ENCODE measurements at regions not wholly inside any gene's neighbourhood (a gene's known extent, or its start where the extent isn't known, plus 50 kb on each side); places are given as distances from the start of the nearest gene placed in this dataset.

- no peaks in the 10 kb centered on the region for H3K9me3 ChIP-seq (ENCODE audit: control insufficient read depth, low read length)
- H3K27me3 ChIP-seq (ENCODE audit: control insufficient read depth, insufficient read depth, low read length, poor library complexity, severe bottlenecking): no peaks in the 10 kb centered on the region
- H3K4me3 ChIP-seq (ENCODE audit: insufficient read depth, low read depth, low read length): no peak overlapping the region
- WGBS, 2 experiments: 93% methylated on average over 8 of the region's 8 CpGs
- no peaks in the 10 kb centered on the region for H3K4me1 ChIP-seq (ENCODE audit: control insufficient read depth, insufficient read depth, low read length)
- H3K27ac ChIP-seq (ENCODE audit: insufficient read depth, low read depth, low read length, poor library complexity, severe bottlenecking): no peak overlapping the region
- H3K36me3 ChIP-seq (ENCODE audit: control insufficient read depth, insufficient read depth, low read length): no peaks in the 10 kb centered on the region
These were observed 307.0 kb upstream of the PROX1 start for GRCh38 chr1:213680677-213681325.

DNA sequence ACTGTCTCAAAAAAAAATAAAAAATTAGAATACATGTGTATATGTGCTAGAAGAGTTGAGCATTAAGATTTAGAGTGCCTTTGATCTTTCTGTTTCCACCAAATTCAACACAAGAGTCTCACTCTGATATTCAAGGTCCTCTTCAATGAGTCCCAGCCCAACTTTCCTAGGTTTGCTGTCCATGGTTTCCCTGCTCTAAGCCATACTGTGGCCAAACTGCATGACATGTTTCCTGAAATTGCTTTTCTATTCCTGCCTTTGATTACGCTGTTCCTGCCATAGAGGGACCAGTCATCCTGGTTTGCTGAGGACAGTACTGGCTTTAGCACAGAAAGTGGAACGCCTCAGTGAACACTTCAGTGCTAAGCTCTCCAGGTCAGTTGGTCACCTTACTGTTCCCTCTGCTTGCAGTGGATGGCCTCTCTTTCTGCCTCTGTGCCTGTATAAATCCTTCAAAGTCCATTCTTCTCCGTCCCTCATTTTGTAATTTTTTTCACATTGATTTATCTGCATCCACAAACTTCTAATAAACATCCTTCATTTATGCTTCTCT lies 305.9 kb upstream of the PROX1 start:
- Histone ChIP-seq H3K27me3 (ENCODE audit: control insufficient read depth, insufficient read depth, low read length, poor library complexity, severe bottlenecking) (no peaks in the 10 kb centered on the region), H3K9me3 (ENCODE audit: control insufficient read depth, low read length) (no peaks in the 10 kb centered on the region), H3K4me3 (ENCODE audit: insufficient read depth, low read depth, low read length) (no peak overlapping the region), H3K4me1 (ENCODE audit: control insufficient read depth, insufficient read depth, low read length) (no peaks in the 10 kb centered on the region), H3K36me3 (ENCODE audit: control insufficient read depth, insufficient read depth, low read length) (no peaks in the 10 kb centered on the region), H3K27ac (ENCODE audit: insufficient read depth, low read depth, low read length, poor library complexity, severe bottlenecking) (no peak overlapping the region)
- 90 to 94% methylated on average over 3 of the region's 3 CpGs for WGBS, 2 experiments

DNA sequence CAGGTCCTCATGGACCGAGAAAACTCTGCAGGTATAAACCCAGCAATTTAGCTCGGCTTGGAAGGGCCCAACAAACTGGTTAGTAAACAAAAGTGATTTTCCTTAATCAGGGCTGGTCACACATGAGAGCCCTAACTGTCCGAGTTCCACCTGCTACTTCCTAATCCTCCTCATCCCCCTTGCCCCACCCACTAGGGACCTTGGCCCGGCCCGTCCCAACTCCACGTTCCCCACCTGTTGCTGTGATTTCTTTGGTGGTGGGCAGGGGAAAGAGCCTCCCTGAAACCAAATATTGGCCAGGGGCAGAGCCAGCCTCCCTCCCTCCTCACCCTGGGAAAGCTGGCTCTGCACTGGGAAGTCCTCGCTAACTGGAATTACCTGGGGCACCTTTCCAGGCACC lies 304.2 kb upstream of the PROX1 start:
- Histone ChIP-seq H3K9me3 (ENCODE audit: control insufficient read depth, low read length) (no peaks in the 10 kb centered on the region), H3K4me3 (ENCODE audit: insufficient read depth, low read depth, low read length) (no peak overlapping the region), H3K36me3 (ENCODE audit: control insufficient read depth, insufficient read depth, low read length) (no peaks in the 10 kb centered on the region), H3K4me1 (ENCODE audit: control insufficient read depth, insufficient read depth, low read length) (no peaks in the 10 kb centered on the region), H3K27me3 (ENCODE audit: control insufficient read depth, insufficient read depth, low read length, poor library complexity, severe bottlenecking) (no peaks in the 10 kb centered on the region), H3K27ac (ENCODE audit: insufficient read depth, low read depth, low read length, poor library complexity, severe bottlenecking) (no peak overlapping the region)
- 86 to 87% methylated on average over 7 of the region's 7 CpGs for WGBS, 2 experiments

- Histone ChIP-seq H3K4me3 (ENCODE audit: insufficient read depth, low read depth, low read length) (no peak overlapping the region), H3K9me3 (ENCODE audit: control insufficient read depth, low read length) (no peaks in the 10 kb centered on the region), H3K4me1 (ENCODE audit: control insufficient read depth, insufficient read depth, low read length) (peaks cover 5% of the 10 kb centered on the region), H3K27me3 (ENCODE audit: control insufficient read depth, insufficient read depth, low read length, poor library complexity, severe bottlenecking) (no peaks in the 10 kb centered on the region), H3K27ac (ENCODE audit: insufficient read depth, low read depth, low read length, poor library complexity, severe bottlenecking) (no peak overlapping the region), H3K36me3 (ENCODE audit: control insufficient read depth, insufficient read depth, low read length) (no peaks in the 10 kb centered on the region)
- WGBS, 2 experiments: 93% methylated on average over 3 of the region's 3 CpGs
These were observed 303.3 kb upstream of the PROX1 start for GRCh38 chr1:213684454-213684853.

DNA sequence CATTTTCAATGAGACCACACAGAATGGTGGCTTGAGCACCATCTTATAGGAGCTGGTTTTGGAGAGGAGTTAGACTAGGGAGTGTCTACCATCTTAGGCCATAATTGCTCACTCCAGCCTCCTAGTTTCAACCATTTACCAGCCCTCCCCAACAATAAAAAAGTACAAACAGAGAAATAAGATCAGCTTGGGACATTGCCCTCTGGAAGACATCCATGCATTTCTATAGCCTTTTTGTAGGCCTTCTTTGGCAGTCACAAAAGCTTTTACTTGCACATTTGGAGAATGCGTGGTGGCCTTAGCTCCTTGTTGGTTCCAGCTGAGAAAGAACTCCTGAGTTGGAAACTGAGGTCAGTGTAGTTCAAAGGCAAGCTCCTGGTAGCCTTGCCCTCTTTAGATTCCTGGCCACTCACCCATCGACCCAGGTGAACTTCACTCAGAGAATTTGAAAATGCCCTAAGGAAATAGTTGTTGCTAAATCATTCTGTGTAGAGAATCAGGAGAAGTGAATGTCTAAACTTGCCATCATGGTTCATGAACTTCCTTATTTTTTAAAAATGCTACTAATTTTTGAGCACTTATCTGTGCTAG lies 301.7 kb upstream of the PROX1 start:
- 87 to 96% methylated on average over 2 of the region's 2 CpGs for WGBS, 2 experiments
- H3K27ac ChIP-seq (ENCODE audit: insufficient read depth, low read depth, low read length, poor library complexity, severe bottlenecking): no peak overlapping the region

GRCh38 chr1:213686983-213687382 lies 300.8 kb upstream of the PROX1 start:
- WGBS, 2 experiments: 96 to 98% methylated on average over 3 of the region's 3 CpGs
- H3K4me3 ChIP-seq (ENCODE audit: insufficient read depth, low read depth, low read length): no peak overlapping the region
- no peak overlapping the region for H3K27ac ChIP-seq (ENCODE audit: insufficient read depth, low read depth, low read length, poor library complexity, severe bottlenecking)
- no peaks in the 10 kb centered on the region for H3K36me3 ChIP-seq (ENCODE audit: control insufficient read depth, insufficient read depth, low read length)
- H3K4me1 ChIP-seq (ENCODE audit: control insufficient read depth, insufficient read depth, low read length): peaks cover 5% of the 10 kb centered on the region
- no peaks in the 10 kb centered on the region for H3K9me3 ChIP-seq (ENCODE audit: control insufficient read depth, low read length)
- H3K27me3 ChIP-seq (ENCODE audit: control insufficient read depth, insufficient read depth, low read length, poor library complexity, severe bottlenecking): no peaks in the 10 kb centered on the region

More for the DNA sequence above, 301.7 kb upstream of the PROX1 start:
- Histone ChIP-seq H3K27me3 (ENCODE audit: control insufficient read depth, insufficient read depth, low read length, poor library complexity, severe bottlenecking) (no peaks in the 10 kb centered on the region), H3K36me3 (ENCODE audit: control insufficient read depth, insufficient read depth, low read length) (no peaks in the 10 kb centered on the region), H3K4me3 (ENCODE audit: insufficient read depth, low read depth, low read length) (no peak overlapping the region), H3K4me1 (ENCODE audit: control insufficient read depth, insufficient read depth, low read length) (peaks cover 5% of the 10 kb centered on the region), H3K9me3 (ENCODE audit: control insufficient read depth, low read length) (no peaks in the 10 kb centered on the region)

DNA sequence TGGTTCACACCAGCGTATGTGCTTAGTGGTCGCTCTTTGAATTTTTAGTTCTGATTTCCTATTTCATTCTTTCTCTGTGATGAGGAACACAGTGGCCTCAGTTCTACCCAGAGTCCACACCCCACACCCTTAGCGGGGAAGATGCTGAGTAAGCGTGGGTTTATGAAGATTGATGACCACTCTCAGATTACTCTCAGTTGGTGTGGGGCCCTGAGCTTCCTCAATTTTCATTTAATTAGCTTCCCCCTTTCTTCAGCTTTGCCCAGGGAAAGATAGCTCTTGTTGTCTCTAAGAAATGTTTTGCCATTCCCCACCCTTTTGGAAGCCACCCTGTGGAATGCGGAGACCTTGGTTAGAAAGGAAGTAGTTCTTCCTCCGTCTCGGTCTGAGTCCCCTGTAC lies 299.9 kb upstream of the PROX1 start:
- H3K9me3 ChIP-seq (ENCODE audit: control insufficient read depth, low read length): no peaks in the 10 kb centered on the region
- H3K27ac ChIP-seq (ENCODE audit: insufficient read depth, low read depth, low read length, poor library complexity, severe bottlenecking): no peak overlapping the region
- H3K36me3 ChIP-seq (ENCODE audit: control insufficient read depth, insufficient read depth, low read length): no peaks in the 10 kb centered on the region
- peaks cover 5% of the 10 kb centered on the region for H3K4me1 ChIP-seq (ENCODE audit: control insufficient read depth, insufficient read depth, low read length)
- no peaks in the 10 kb centered on the region for H3K27me3 ChIP-seq (ENCODE audit: control insufficient read depth, insufficient read depth, low read length, poor library complexity, severe bottlenecking)
- WGBS, 2 experiments: 78 to 79% methylated on average over 7 of the region's 7 CpGs
- no peak overlapping the region for H3K4me3 ChIP-seq (ENCODE audit: insufficient read depth, low read depth, low read length)

GRCh38 chr1:213688655-213689054 lies 299.1 kb upstream of the PROX1 start:
- Histone ChIP-seq H3K27me3 (ENCODE audit: control insufficient read depth, insufficient read depth, low read length, poor library complexity, severe bottlenecking) (no peaks in the 10 kb centered on the region), H3K4me1 (ENCODE audit: control insufficient read depth, insufficient read depth, low read length) (peaks cover 5% of the 10 kb centered on the region)
- 80 to 100% methylated on average over 1 to 2 of the region's 2 CpGs for WGBS, 2 experiments

DNA sequence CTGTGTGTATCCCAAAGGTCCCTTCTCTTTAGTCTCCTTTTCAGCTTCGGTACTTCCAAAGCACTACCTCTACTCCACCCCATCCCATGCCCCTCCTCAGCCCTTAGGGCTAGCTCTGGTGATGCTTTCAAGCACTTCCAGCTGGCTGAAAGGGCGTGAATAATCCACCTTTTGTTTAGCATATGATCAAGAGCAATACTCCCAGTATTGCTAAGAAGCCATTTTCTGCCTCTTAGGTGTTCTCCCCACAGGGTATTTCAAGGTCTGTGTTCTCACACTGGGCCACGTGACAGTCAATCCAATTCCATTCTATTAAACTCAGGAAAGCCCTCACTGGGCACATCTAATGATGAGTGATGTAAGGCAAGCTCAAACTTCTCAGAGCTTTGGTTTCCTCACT lies 298.5 kb upstream of the PROX1 start:
- no peak overlapping the region for H3K4me3 ChIP-seq (ENCODE audit: insufficient read depth, low read depth, low read length)
- H3K27ac ChIP-seq (ENCODE audit: insufficient read depth, low read depth, low read length, poor library complexity, severe bottlenecking): no peak overlapping the region
- WGBS, 2 experiments: 73 to 82% methylated on average over 3 of the region's 3 CpGs
- no peaks in the 10 kb centered on the region for H3K9me3 ChIP-seq (ENCODE audit: control insufficient read depth, low read length)
- H3K36me3 ChIP-seq (ENCODE audit: control insufficient read depth, insufficient read depth, low read length): no peaks in the 10 kb centered on the region
- no peaks in the 10 kb centered on the region for H3K27me3 ChIP-seq (ENCODE audit: control insufficient read depth, insufficient read depth, low read length, poor library complexity, severe bottlenecking)
- H3K4me1 ChIP-seq (ENCODE audit: control insufficient read depth, insufficient read depth, low read length): peaks cover 5% of the 10 kb centered on the region

More at GRCh38 chr1:213688655-213689054, 299.1 kb upstream of the PROX1 start:
- no peak overlapping the region for H3K4me3 ChIP-seq (ENCODE audit: insufficient read depth, low read depth, low read length)
- H3K36me3 ChIP-seq (ENCODE audit: control insufficient read depth, insufficient read depth, low read length): no peaks in the 10 kb centered on the region
- no peaks in the 10 kb centered on the region for H3K9me3 ChIP-seq (ENCODE audit: control insufficient read depth, low read length)
- H3K27ac ChIP-seq (ENCODE audit: insufficient read depth, low read depth, low read length, poor library complexity, severe bottlenecking): no peak overlapping the region

DNA sequence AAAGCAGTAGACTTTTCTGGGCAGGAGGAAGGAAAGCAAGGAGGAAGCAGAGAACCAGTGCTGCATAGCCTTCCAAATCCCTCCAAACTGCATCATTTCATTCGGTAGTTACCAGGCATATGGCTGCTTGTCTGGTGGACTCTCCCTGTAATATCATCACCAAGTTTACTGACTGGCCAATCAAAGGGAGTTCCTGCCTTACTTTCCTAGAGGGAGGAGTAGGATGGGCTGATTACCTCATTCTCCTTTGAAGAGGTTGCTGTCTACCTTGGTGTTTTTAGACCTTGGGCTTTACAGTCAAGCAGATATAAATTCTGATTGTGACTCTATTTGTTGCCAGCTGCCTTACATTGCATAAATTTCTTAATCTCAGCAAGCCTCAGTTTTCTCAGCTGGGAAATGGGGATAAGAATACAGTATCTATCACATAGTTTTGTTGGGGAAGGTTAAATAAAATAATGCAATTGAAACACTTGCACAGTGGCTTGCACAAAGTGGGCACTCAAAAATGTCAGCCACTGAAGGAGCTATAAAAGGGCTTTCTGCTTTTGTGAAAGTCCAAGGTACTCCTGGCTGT lies 297.3 kb upstream of the PROX1 start:
- Histone ChIP-seq H3K36me3 (ENCODE audit: control insufficient read depth, insufficient read depth, low read length) (no peaks in the 10 kb centered on the region), H3K9me3 (ENCODE audit: control insufficient read depth, low read length) (no peaks in the 10 kb centered on the region), H3K27me3 (ENCODE audit: control insufficient read depth, insufficient read depth, low read length, poor library complexity, severe bottlenecking) (no peaks in the 10 kb centered on the region), H3K27ac (ENCODE audit: insufficient read depth, low read depth, low read length, poor library complexity, severe bottlenecking) (no peak overlapping the region), H3K4me3 (ENCODE audit: insufficient read depth, low read depth, low read length) (no peak overlapping the region), H3K4me1 (ENCODE audit: control insufficient read depth, insufficient read depth, low read length) (peaks cover 5% of the 10 kb centered on the region)
- WGBS, 2 experiments: 38 to 70% methylated on average over 1 of the region's 1 CpG
